ENCODE measurements at regions not wholly inside any gene's neighbourhood (a gene's known extent, or its start where the extent isn't known, plus 50 kb on each side); places are given as distances from the start of the nearest gene placed in this dataset.
"Not testable (repeated sequence)": the region's sequence is repeated elsewhere in the genome, so short reads cannot be mapped to it uniquely, and the experiment has no call there.

DNA sequence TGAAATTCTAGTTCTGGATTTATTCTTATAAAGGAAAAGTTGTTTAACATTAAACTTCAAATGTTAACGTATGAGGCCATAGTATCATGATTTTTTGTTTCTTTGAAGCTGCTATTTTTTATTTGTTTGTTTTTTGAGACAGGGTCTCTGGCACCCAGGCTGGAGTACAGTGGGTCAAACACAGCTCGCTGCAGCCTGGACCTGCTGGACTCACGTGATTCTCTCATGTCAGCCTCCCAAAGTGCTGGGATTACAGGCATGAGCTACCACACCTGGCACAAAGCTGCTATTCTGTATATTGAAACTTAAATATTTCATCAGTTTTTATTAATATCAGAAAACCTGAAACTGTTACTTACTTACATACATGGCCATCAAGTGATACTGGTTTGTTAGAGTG, 89.5 kb upstream of the RPRM start:
- TF ChIP-seq, protein P1, sequence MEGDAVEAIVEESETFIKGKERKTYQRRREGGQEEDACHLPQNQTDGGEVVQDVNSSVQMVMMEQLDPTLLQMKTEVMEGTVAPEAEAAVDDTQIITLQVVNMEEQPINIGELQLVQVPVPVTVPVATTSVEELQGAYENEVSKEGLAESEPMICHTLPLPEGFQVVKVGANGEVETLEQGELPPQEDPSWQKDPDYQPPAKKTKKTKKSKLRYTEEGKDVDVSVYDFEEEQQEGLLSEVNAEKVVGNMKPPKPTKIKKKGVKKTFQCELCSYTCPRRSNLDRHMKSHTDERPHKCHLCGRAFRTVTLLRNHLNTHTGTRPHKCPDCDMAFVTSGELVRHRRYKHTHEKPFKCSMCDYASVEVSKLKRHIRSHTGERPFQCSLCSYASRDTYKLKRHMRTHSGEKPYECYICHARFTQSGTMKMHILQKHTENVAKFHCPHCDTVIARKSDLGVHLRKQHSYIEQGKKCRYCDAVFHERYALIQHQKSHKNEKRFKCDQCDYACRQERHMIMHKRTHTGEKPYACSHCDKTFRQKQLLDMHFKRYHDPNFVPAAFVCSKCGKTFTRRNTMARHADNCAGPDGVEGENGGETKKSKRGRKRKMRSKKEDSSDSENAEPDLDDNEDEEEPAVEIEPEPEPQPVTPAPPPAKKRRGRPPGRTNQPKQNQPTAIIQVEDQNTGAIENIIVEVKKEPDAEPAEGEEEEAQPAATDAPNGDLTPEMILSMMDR (IDR thresholded peaks at IDR 0.05), result no peak
- ATAC-seq (no peak), DNase-seq (no peak)
- intact Hi-C loops (cut with DNase I, micrococcal nuclease), result no loop called here
- H3K36me3 ChIP-seq (ENCODE audit: low read depth), result no peaks in the 10 kb centered on the region
- no peaks in the 10 kb centered on the region for H3K4me1 ChIP-seq (ENCODE audit: low read depth)
- no peaks in the 10 kb centered on the region for H3K9me3 ChIP-seq
- no peak overlapping the region for H3K4me3 ChIP-seq

DNA sequence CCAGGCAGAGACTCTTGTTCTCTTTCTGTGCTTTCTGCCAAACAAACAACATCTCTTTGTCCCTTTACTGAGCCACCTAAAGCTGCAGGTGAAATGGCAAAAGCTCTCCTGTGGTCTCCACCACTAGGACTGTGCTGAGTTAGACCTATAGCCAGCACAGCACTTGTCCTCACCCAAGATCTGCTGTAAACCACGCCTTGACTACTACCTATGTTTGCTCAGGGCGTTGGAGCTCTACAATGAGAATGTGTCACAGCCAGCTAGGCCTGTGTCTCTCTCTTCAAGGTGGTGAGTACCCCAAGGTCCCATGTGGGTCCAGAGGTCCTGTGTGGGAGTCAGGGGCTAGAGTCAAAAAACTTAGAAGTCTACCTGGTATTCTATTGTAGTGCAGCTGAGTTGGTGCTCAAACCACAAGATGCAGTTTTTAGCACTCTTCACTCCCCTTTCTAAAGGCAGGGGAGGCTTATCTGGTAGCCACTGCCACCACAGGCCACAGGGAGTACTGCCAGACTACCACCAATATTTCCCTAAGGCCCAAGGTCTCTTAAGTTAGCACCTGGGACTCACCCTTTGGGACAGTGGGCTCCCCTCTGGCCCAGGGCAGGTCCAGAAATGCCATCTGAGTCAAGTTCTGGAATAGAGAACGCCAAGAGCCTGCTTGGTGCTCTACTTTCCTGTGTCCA, 96.8 kb upstream of the RPRM start:
- TF ChIP-seq, protein P1 (IDR thresholded peaks at IDR 0.05), result no peak
- DNase-seq, result no peak
- H3K36me3 ChIP-seq (ENCODE audit: low read depth), result no peaks in the 10 kb centered on the region
- no peaks in the 10 kb centered on the region for H3K9me3 ChIP-seq
- ATAC-seq, result no peak
- H3K4me3 ChIP-seq, result no peak overlapping the region
- intact Hi-C loops (cut with DNase I, micrococcal nuclease), result no loop called here
- H3K4me1 ChIP-seq (ENCODE audit: low read depth), result no peaks in the 10 kb centered on the region

DNA sequence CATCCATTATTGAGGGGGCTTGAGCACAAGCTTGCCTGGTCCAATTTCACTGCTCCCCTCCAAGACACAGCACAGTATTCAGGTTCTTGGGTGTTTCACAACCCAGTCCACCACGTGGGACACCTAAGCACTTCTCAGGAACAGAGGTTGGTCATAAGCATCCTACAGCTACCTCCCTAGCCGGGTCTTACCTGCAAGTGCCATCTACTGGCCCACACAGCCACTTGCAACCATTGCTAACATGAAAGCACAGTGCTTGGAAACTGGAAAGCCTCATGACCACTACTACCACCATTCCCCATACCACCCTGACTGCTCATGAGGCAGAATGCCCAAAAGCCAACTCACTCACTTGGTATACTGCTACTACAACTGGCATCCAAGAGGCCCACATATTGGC, 105.7 kb upstream of the RPRM start:
- Histone ChIP-seq H3K36me3 (ENCODE audit: low read depth) (no peaks in the 10 kb centered on the region), H3K4me3 (no peak overlapping the region), H3K9me3 (peaks cover 21% of the 10 kb centered on the region), H3K4me1 (ENCODE audit: low read depth) (no peaks in the 10 kb centered on the region)
- intact Hi-C loops (cut with DNase I, micrococcal nuclease), result no loop called here
- DNase-seq, result no peak
- ATAC-seq, result no peak
- TF ChIP-seq, protein P1 (IDR thresholded peaks at IDR 0.05), result no peak

DNA sequence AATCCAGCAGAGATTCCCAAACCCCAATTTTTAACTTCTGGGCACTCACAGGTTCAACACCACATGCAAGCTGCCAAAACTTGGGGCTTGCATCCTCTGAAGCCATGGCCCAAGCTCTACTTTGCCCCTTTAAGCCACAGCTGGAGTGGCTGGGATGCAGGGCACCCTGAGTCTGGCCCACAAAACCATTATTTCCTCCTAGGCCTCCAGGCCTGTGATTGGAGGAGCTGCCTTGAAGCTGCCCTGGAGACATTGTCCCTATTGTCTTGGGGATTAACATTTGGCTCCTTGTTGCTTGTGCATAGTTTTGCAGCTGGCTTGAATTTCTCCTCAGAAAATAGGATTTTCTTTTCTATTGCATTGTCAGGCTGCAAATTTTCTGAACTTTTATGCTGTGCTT, 109.8 kb upstream of the RPRM start:
- H3K9me3 ChIP-seq, result peaks cover 26% of the 10 kb centered on the region
- ATAC-seq, result no peak
- H3K36me3 ChIP-seq (ENCODE audit: low read depth), result no peaks in the 10 kb centered on the region
- no peak for DNase-seq
- TF ChIP-seq, protein P1 (IDR thresholded peaks at IDR 0.05), result no peak
- H3K4me3 ChIP-seq, result no peak overlapping the region
- intact Hi-C loops (cut with DNase I, micrococcal nuclease), result no loop called here
- H3K4me1 ChIP-seq (ENCODE audit: low read depth), result no peaks in the 10 kb centered on the region

DNA sequence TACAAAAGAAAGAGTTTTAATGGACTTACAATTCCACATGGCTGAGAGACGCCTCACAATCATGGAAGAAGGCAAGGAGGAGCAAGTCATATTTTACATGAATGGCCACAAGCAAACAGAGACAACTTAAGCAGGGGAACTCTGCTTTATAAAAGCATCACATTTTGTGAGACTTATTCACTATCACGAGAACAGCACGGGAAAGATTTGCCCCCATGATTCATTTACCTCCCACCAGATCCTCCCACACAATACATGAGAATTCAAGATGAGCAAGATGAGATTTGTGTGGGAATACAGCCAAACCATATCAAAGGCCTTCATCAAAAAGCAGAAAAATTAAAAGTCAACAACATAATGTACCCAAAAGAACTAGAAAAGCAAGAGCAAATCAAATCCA, 111.0 kb upstream of the RPRM start:
- Histone ChIP-seq H3K9me3 (peaks cover 26% of the 10 kb centered on the region), H3K4me1 (ENCODE audit: low read depth) (no peaks in the 10 kb centered on the region), H3K4me3 (no peak overlapping the region), H3K36me3 (ENCODE audit: low read depth) (no peaks in the 10 kb centered on the region)
- no peak for DNase-seq
- TF ChIP-seq, protein P1 (IDR thresholded peaks at IDR 0.05), result no peak
- no peak for ATAC-seq
- intact Hi-C loops (cut with DNase I, micrococcal nuclease), result no loop called here

DNA sequence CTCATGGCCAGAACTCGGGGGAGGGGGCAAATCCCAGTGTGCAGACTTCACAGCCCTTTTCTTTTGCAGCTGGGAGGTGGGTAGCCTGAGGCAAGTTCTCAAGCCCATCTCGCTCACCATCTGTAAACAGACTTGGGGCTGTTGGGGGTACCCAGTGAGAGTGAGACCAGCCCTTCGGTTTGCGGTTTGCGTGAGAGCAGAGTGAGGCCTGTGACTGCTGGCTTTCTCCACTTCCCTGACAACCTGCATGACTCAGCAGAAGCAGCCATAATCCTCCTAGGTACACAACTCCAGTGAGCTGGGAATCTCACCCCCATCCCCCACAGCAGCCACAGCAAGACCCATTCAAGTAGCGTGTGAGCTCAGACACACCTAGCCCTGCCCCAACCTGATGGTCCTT, 114.5 kb upstream of the RPRM start:
- ATAC-seq; intact Hi-C loops (cut with DNase I, micrococcal nuclease); H3K36me3 ChIP-seq (ENCODE audit: low read depth); H3K4me1 ChIP-seq (ENCODE audit: low read depth); DNase-seq; H3K4me3 ChIP-seq: not testable (repeated sequence)
- H3K9me3 ChIP-seq, result peaks cover 14% of the 10 kb centered on the region
